ENCODE measurements at regions not wholly inside any gene's neighbourhood (a gene's known extent, or its start where the extent isn't known, plus 50 kb on each side); places are given as distances from the start of the nearest gene placed in this dataset.
"Not testable (repeated sequence)": the region's sequence is repeated elsewhere in the genome, so short reads cannot be mapped to it uniquely, and the experiment has no call there.

- in situ Hi-C loops (cut with HindIII; ENCODE audit: low pct_unique_long_range_greater_than_20kb, low sequenced_read_pairs) = no loop called here
- no peak for DNase-seq (ENCODE audit: low read depth)
These were observed 185.3 kb downstream of the CRLF2 start for GRCh38 chrX:1027133-1027532.

GRCh38 chrX:1026263-1027015 is 186.0 kb downstream of the CRLF2 start:
- in situ Hi-C loops (cut with HindIII; ENCODE audit: low pct_unique_long_range_greater_than_20kb, low sequenced_read_pairs) = no loop called here
- DNase-seq (ENCODE audit: low read depth) = no peak

GRCh38 chrX:1025413-1025812 is 187.0 kb downstream of the CRLF2 start:
- no peak for DNase-seq (ENCODE audit: low read depth)
- in situ Hi-C loops (cut with HindIII; ENCODE audit: low pct_unique_long_range_greater_than_20kb, low sequenced_read_pairs) = no loop called here

GRCh38 chrX:1023676-1024075 is 188.8 kb downstream of the CRLF2 start:
- in situ Hi-C loops (cut with HindIII; ENCODE audit: low pct_unique_long_range_greater_than_20kb, low sequenced_read_pairs) = no loop called here
- no peak for DNase-seq (ENCODE audit: low read depth)

GRCh38 chrX:1021314-1021993 is 191.0 kb downstream of the CRLF2 start:
- in situ Hi-C loops (cut with HindIII; ENCODE audit: low pct_unique_long_range_greater_than_20kb, low sequenced_read_pairs); DNase-seq (ENCODE audit: low read depth): not testable (repeated sequence)

GRCh38 chrX:1020634-1021166 is 191.7 kb downstream of the CRLF2 start:
- in situ Hi-C loops (cut with HindIII; ENCODE audit: low pct_unique_long_range_greater_than_20kb, low sequenced_read_pairs) = no loop called here
- DNase-seq (ENCODE audit: low read depth) = no peak

- in situ Hi-C loops (cut with HindIII; ENCODE audit: low pct_unique_long_range_greater_than_20kb, low sequenced_read_pairs) = not testable (repeated sequence)
These were observed 195.5 kb downstream of the CRLF2 start for GRCh38 chrX:1016926-1017325.

GRCh38 chrX:1016281-1016680 is 196.2 kb downstream of the CRLF2 start:
- in situ Hi-C loops (cut with HindIII; ENCODE audit: low pct_unique_long_range_greater_than_20kb, low sequenced_read_pairs); DNase-seq (ENCODE audit: low read depth): not testable (repeated sequence)

More at GRCh38 chrX:1016926-1017325, 195.5 kb downstream of the CRLF2 start:
- DNase-seq (ENCODE audit: low read depth) = not testable (repeated sequence)

GRCh38 chrX:1012678-1013300 is 199.7 kb downstream of the CRLF2 start:
- in situ Hi-C loops (cut with HindIII; ENCODE audit: low pct_unique_long_range_greater_than_20kb, low sequenced_read_pairs) = no loop called here
- DNase-seq (ENCODE audit: low read depth) = no peak

- DNase-seq (ENCODE audit: low read depth) = no peak
- in situ Hi-C loops (cut with HindIII; ENCODE audit: low pct_unique_long_range_greater_than_20kb, low sequenced_read_pairs) = no loop called here
These were observed 200.7 kb downstream of the CRLF2 start for GRCh38 chrX:1011691-1012283.

GRCh38 chrX:1009771-1010170 is 202.7 kb downstream of the CRLF2 start:
- DNase-seq (ENCODE audit: low read depth) = no peak
- in situ Hi-C loops (cut with HindIII; ENCODE audit: low pct_unique_long_range_greater_than_20kb, low sequenced_read_pairs) = no loop called here

- no peak for DNase-seq (ENCODE audit: low read depth)
- in situ Hi-C loops (cut with HindIII; ENCODE audit: low pct_unique_long_range_greater_than_20kb, low sequenced_read_pairs) = no loop called here
These were observed 206.2 kb downstream of the CRLF2 start for GRCh38 chrX:1006156-1006730.

- in situ Hi-C loops (cut with HindIII; ENCODE audit: low pct_unique_long_range_greater_than_20kb, low sequenced_read_pairs) = no loop called here
These were observed 209.8 kb downstream of the CRLF2 start for GRCh38 chrX:1002611-1003010.

GRCh38 chrX:997631-998137 is 214.8 kb downstream of the CRLF2 start:
- in situ Hi-C loops (cut with HindIII; ENCODE audit: low pct_unique_long_range_greater_than_20kb, low sequenced_read_pairs) = no loop called here

More at GRCh38 chrX:1002611-1003010, 209.8 kb downstream of the CRLF2 start:
- DNase-seq (ENCODE audit: low read depth) = no peak

GRCh38 chrX:994780-995179 is 217.7 kb downstream of the CRLF2 start:
- in situ Hi-C loops (cut with HindIII; ENCODE audit: low pct_unique_long_range_greater_than_20kb, low sequenced_read_pairs) = no loop called here
- no peak for DNase-seq (ENCODE audit: low read depth)

More at GRCh38 chrX:997631-998137, 214.8 kb downstream of the CRLF2 start:
- no peak for DNase-seq (ENCODE audit: low read depth)

GRCh38 chrX:989959-990510 is 222.4 kb downstream of the CRLF2 start:
- peak; percentile 98 for DNase-seq (ENCODE audit: low read depth)
- in situ Hi-C loops (cut with HindIII; ENCODE audit: low pct_unique_long_range_greater_than_20kb, low sequenced_read_pairs) = no loop called here

- in situ Hi-C loops (cut with HindIII; ENCODE audit: low pct_unique_long_range_greater_than_20kb, low sequenced_read_pairs); DNase-seq (ENCODE audit: low read depth): not testable (repeated sequence)
These were observed 223.9 kb downstream of the CRLF2 start for GRCh38 chrX:988530-988929.

Data from Caki2 (cell line).